Panc1 (cell line): ENCODE measurements at regions not wholly inside any gene's neighbourhood (a gene's known extent, or its start where the extent isn't known, plus 50 kb on each side); places are given as distances from the start of the nearest gene placed in this dataset.
"Not testable (repeated sequence)": the region's sequence is repeated elsewhere in the genome, so short reads cannot be mapped to it uniquely, and the experiment has no call there.

Source experiments
- ATAC-seq: fragments of 200-7000 bp; cut with Tn5 transposase; 2 replicates; pipeline ENCODE4 v1.9.1; 2020; ENCODE audit warnings: mild to moderate bottlenecking, moderate library complexity
- BruUV-seq: library from RNA; stranded (reverse); fragments of 400-500 nt; replicated peaks from 2 replicates; lab custom pipeline; 2021; lab: Mats Ljungman, UMichigan
- CTCF ChIA-PET: fragments of 300-600 bp; sonication (Branson Sonifier 250); formaldehyde crosslinking; loops from one replicate; lab custom pipeline; 2022; ENCODE audit warnings: antibody characterized with exemption; lab: Charles Lee
- POLR2A ChIA-PET: fragments of 300-600 bp; sonication (Branson Sonifier 250); formaldehyde crosslinking; loops from one replicate; lab custom pipeline; 2022; ENCODE audit warnings: antibody characterized with exemption; lab: Charles Lee
- DNase-seq: peaks from one replicate; pipeline ENCODE4 v3.0.0-alpha.2; 2010; ENCODE audit warnings: low read depth, low spot score
- H3K27ac ChIP-seq: 2 replicates; pipeline ENCODE4 v1.5.1; 2011; ENCODE audit warnings: mild to moderate bottlenecking, low read length, inconsistent platforms
- H3K27me3 ChIP-seq: fragments of 200-500 bp; sonication (Bioruptor generic); 2 replicates; pipeline ENCODE4 v1.6.0; 2014; ENCODE audit warnings: low read length, inconsistent platforms; ENCODE audit not compliant: control insufficient read depth, insufficient read depth
- H3K36me3 ChIP-seq: fragments of 200-500 bp; sonication (Bioruptor generic); 2 replicates; pipeline ENCODE4 v1.5.1; 2014; ENCODE audit warnings: inconsistent platforms, mild to moderate bottlenecking, low read length, moderate library complexity; ENCODE audit not compliant: control insufficient read depth, insufficient read depth
- H3K4me1 ChIP-seq: 2 replicates; pipeline ENCODE4 v1.5.1; 2011; ENCODE audit warnings: inconsistent platforms, mild to moderate bottlenecking, low read length, moderate library complexity; ENCODE audit not compliant: control insufficient read depth, insufficient read depth
- H3K4me3 ChIP-seq, 2 experiments: 2 replicates each; pipeline ENCODE4 v1.5.1; 2011 to 2012; ENCODE audit warnings: low read depth in 2 of 2, low read length in 2 of 2, mild to moderate bottlenecking in 2 of 2, inconsistent platforms in 1 of 2, moderate library complexity in 1 of 2
- H3K9me3 ChIP-seq: fragments of 200-500 bp; sonication (Bioruptor generic); 2 replicates; pipeline ENCODE4 v1.5.1; 2014; ENCODE audit warnings: low read depth, mild to moderate bottlenecking, inconsistent platforms, low read length, moderate library complexity; ENCODE audit not compliant: control insufficient read depth, insufficient read depth
- POLR2AphosphoS5 ChIP-seq: IDR thresholded peaks from 2 replicates; pipeline ENCODE4 v1.6.1; 2012; ENCODE audit warnings: mild to moderate bottlenecking, low read depth, low read length, moderate library complexity
- SIN3A ChIP-seq: IDR thresholded peaks from 2 replicates; pipeline ENCODE4 v1.6.1; 2012; ENCODE audit warnings: low read depth, mild to moderate bottlenecking, low read length, moderate library complexity, borderline replicate concordance; ENCODE audit not compliant: insufficient read depth
- TCF7L2 ChIP-seq: IDR thresholded peaks from 2 replicates; pipeline ENCODE4 v1.6.1; 2011; ENCODE audit warnings: mild to moderate bottlenecking, low read depth, low read length, inconsistent platforms
- in situ Hi-C: cut with HindIII; loops from 2 replicates; pipeline ENCODE4 v1.10.0; 2016; ENCODE audit warnings: low sequenced_read_pairs, low pct_unique_long_range_greater_than_20kb
- intact Hi-C: fragments of 100-400 bp; cut with micrococcal nuclease; formaldehyde crosslinking; loops from one replicate; pipeline ENCODE4 v1.10.0; 2022; ENCODE audit not compliant: unreplicated experiment
- TF ChIP-seq, protein P1 (sequence below): fragments of 450-650 bp; IDR thresholded peaks from 2 replicates; pipeline ENCODE4 v1.5.1; 2017; ENCODE audit warnings: mild to moderate bottlenecking
- TF ChIP-seq, protein P2 (sequence below), 2 experiments: IDR thresholded peaks; 2 replicates each; pipeline ENCODE4 v1.6.1; 2011 to 2012; ENCODE audit warnings: low read depth in 2 of 2, control low read depth in 1 of 2, low read length in 1 of 2, mild to moderate bottlenecking in 1 of 2, moderate library complexity in 1 of 2; ENCODE audit not compliant: insufficient read depth in 1 of 2

DNA sequence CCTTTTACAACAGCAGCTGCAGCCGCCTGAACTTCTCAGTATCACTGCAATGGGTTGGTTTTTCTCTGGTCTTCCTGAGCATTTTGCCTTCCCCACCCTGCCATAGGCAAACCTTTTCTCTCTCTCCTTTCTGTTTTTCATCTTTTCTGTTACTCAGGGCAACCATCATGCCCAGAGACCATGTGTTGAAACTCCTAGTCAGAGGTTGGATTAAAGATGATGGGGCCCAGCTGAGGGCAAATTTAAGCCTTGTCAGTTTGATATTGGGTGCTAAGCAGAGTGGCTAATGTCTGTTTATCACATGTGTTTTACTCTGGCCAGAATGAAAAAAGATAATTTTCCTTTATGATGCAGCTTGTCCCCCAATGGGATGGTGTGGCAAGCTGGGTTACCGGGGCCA, 107.9 kb upstream of the PMCH start:
- ATAC-seq = no peak
- Histone ChIP-seq H3K27me3 (no peaks in the 10 kb centered on the region), H3K9me3 (no peaks in the 10 kb centered on the region; the same call in 1 of the 2 replicates), H3K36me3 (no peaks in the 10 kb centered on the region), H3K27ac (no peak overlapping the region), H3K4me1 (no peaks in the 10 kb centered on the region), H3K4me3 (no peak overlapping the region)
- TF ChIP-seq POLR2AphosphoS5 = no peak
- TF ChIP-seq, protein P1, sequence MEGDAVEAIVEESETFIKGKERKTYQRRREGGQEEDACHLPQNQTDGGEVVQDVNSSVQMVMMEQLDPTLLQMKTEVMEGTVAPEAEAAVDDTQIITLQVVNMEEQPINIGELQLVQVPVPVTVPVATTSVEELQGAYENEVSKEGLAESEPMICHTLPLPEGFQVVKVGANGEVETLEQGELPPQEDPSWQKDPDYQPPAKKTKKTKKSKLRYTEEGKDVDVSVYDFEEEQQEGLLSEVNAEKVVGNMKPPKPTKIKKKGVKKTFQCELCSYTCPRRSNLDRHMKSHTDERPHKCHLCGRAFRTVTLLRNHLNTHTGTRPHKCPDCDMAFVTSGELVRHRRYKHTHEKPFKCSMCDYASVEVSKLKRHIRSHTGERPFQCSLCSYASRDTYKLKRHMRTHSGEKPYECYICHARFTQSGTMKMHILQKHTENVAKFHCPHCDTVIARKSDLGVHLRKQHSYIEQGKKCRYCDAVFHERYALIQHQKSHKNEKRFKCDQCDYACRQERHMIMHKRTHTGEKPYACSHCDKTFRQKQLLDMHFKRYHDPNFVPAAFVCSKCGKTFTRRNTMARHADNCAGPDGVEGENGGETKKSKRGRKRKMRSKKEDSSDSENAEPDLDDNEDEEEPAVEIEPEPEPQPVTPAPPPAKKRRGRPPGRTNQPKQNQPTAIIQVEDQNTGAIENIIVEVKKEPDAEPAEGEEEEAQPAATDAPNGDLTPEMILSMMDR = no peak
- no peak for TF ChIP-seq SIN3A
- no peak for TF ChIP-seq TCF7L2
- TF ChIP-seq, protein P2, sequence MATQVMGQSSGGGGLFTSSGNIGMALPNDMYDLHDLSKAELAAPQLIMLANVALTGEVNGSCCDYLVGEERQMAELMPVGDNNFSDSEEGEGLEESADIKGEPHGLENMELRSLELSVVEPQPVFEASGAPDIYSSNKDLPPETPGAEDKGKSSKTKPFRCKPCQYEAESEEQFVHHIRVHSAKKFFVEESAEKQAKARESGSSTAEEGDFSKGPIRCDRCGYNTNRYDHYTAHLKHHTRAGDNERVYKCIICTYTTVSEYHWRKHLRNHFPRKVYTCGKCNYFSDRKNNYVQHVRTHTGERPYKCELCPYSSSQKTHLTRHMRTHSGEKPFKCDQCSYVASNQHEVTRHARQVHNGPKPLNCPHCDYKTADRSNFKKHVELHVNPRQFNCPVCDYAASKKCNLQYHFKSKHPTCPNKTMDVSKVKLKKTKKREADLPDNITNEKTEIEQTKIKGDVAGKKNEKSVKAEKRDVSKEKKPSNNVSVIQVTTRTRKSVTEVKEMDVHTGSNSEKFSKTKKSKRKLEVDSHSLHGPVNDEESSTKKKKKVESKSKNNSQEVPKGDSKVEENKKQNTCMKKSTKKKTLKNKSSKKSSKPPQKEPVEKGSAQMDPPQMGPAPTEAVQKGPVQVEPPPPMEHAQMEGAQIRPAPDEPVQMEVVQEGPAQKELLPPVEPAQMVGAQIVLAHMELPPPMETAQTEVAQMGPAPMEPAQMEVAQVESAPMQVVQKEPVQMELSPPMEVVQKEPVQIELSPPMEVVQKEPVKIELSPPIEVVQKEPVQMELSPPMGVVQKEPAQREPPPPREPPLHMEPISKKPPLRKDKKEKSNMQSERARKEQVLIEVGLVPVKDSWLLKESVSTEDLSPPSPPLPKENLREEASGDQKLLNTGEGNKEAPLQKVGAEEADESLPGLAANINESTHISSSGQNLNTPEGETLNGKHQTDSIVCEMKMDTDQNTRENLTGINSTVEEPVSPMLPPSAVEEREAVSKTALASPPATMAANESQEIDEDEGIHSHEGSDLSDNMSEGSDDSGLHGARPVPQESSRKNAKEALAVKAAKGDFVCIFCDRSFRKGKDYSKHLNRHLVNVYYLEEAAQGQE (IDR thresholded peaks at IDR 0.05; ENCODE audit: insufficient read depth in 1 of 2, low read depth in 2 of 2, low read length in 1 of 2) = no peak
- ChIA-PET CTCF (no interaction called here), POLR2A (no interaction called here)
- no peak for DNase-seq
- BruUV-seq = no TSS peak
- intact Hi-C loops (no loop called here), in situ Hi-C loops (no loop called here)

DNA sequence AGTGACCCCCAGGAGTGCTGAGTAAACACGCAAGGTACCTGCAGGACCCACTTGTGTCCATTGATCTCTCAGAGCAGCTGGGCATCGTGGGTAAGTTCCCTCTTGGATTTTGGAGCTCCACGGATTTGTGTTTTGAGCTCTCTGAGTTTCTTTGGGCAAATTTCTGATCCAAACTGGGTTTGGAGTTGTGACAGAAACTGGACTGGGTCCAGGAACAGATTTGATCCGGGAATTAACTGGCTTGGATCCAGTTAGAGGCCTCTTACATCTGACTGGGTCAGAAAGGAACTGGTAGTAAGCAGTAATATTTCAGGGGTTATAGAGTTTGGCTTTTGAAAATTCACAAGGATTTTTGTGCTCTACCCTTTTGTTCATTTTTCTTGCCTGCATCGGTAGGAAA, 107.0 kb upstream of the PMCH start:
- POLR2A ChIA-PET, CTCF ChIA-PET, H3K4me3 ChIP-seq, BruUV-seq, H3K36me3 ChIP-seq, H3K27ac ChIP-seq, in situ Hi-C loops, H3K4me1 ChIP-seq, ATAC-seq, intact Hi-C loops, H3K9me3 ChIP-seq, H3K27me3 ChIP-seq, DNase-seq: not testable (repeated sequence)

DNA sequence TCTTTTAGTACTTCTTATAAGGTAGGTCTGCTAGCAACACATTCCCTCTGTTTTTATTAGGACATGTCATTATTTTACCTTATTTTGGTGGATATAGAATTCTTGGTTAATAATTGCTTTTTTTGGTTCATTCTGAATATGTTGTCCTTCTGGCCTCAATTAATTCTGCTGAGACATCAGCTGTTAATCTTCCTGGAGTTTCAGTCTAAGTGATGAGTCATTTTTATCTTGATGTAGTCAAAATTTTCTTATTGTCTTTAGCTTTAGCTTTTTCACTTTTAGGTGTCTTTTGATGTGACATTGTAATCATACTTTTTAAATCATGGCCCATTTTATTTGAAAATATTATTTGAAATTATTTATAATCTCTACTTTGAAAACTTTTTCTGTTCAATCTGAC, 104.9 kb upstream of the PMCH start:
- no peaks in the 10 kb centered on the region for H3K4me1 ChIP-seq
- in situ Hi-C loops (no loop called here), intact Hi-C loops (no loop called here)
- ATAC-seq = no peak
- ChIA-PET POLR2A (no interaction called here), CTCF (no interaction called here)
- BruUV-seq = no TSS peak
- no peak overlapping the region for H3K27ac ChIP-seq
- TF ChIP-seq, protein P1 = no peak
- no peak for TF ChIP-seq TCF7L2
- TF ChIP-seq POLR2AphosphoS5 = no peak
- TF ChIP-seq, protein P2 (IDR thresholded peaks at IDR 0.05; ENCODE audit: insufficient read depth in 1 of 2, low read depth in 2 of 2, low read length in 1 of 2) = no peak
- no peak for TF ChIP-seq SIN3A
- H3K4me3 ChIP-seq = no peak overlapping the region
- no peaks in the 10 kb centered on the region; the same call in 1 of the 2 replicates for H3K9me3 ChIP-seq
- H3K27me3 ChIP-seq = no peaks in the 10 kb centered on the region
- H3K36me3 ChIP-seq = no peaks in the 10 kb centered on the region
- no peak for DNase-seq
